ENCODE measurements at regions not wholly inside any gene's neighbourhood (a gene's known extent, or its start where the extent isn't known, plus 50 kb on each side); places are given as distances from the start of the nearest gene placed in this dataset.

DNA sequence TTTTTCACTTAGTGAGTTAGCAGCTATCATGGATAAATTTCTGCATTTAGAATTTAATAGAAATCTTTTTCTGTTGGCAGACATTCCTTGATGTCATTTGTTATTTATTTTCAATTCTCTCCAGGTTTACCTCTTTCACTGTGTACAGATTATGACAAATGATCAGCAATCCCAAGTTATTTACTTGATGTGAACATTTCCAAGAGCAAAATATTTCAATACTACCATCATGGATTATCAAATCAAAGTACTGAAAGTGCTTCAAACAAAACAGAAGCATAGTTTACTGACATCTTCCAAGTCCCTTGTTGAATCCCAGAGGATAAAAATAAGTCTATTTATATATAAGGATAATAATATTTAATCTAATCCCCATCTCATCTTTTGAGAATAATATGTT, 852.2 kb upstream of the CITED2 start:
- no peaks in the 10 kb centered on the region for H3K36me3 ChIP-seq
- no peak for DNase-seq
- no peaks in the 10 kb centered on the region for H3K9me3 ChIP-seq
- H3K4me3 ChIP-seq, result no peak overlapping the region
- H3K27me3 ChIP-seq, result no peaks in the 10 kb centered on the region
- H3K4me1 ChIP-seq, result no peaks in the 10 kb centered on the region
- intact Hi-C loops (cut with DNase I), result no loop called here
- TF ChIP-seq, protein P1, sequence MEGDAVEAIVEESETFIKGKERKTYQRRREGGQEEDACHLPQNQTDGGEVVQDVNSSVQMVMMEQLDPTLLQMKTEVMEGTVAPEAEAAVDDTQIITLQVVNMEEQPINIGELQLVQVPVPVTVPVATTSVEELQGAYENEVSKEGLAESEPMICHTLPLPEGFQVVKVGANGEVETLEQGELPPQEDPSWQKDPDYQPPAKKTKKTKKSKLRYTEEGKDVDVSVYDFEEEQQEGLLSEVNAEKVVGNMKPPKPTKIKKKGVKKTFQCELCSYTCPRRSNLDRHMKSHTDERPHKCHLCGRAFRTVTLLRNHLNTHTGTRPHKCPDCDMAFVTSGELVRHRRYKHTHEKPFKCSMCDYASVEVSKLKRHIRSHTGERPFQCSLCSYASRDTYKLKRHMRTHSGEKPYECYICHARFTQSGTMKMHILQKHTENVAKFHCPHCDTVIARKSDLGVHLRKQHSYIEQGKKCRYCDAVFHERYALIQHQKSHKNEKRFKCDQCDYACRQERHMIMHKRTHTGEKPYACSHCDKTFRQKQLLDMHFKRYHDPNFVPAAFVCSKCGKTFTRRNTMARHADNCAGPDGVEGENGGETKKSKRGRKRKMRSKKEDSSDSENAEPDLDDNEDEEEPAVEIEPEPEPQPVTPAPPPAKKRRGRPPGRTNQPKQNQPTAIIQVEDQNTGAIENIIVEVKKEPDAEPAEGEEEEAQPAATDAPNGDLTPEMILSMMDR (IDR thresholded peaks at IDR 0.05), result no peak
- TF ChIP-seq POLR2A (IDR thresholded peaks at IDR 0.05), result no peak
- H3K27ac ChIP-seq, result no peak overlapping the region

DNA sequence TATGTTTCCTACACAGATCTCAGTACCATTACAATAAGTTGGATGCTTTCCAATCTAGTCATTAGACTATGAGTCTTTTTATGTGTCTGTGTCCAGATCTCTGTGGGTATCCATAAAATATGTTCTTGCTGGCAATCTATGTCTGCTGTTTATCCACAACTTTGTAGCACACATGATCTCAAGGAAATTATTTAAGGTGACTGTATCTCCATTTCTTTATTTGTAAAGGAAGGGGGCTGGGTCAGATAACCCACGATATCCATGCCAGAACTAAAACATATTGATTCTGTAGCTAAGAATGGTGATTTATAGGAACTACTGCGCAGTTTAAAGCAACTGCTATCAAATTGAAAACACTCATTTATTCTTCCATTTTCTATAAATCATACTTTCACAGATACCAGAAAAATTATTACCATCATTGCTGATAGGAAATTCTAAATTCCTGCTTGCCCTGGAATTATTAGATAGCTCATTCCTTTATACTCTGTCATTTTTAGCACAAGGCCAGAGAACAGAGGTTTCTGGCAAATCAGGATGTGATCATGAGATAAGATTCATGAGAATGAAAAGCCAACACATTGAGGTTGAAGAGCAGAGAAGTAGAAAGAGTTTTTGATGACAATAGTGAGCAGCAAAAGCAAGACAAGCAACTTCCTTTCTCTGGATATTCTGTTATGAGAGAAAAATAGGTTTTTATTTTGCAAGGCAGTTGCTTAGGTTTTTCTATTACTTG, 851.4 kb upstream of the CITED2 start:
- DNase-seq, result no peak
- Histone ChIP-seq H3K27ac (no peak overlapping the region), H3K9me3 (no peaks in the 10 kb centered on the region), H3K4me3 (no peak overlapping the region), H3K36me3 (no peaks in the 10 kb centered on the region), H3K4me1 (no peaks in the 10 kb centered on the region), H3K27me3 (no peaks in the 10 kb centered on the region)
- intact Hi-C loops (cut with DNase I), result no loop called here
- 77 to 78% methylated on average over 2 of the region's 2 CpGs for WGBS, 2 donors
- TF ChIP-seq, protein P1 (IDR thresholded peaks at IDR 0.05), result no peak
- no peak for TF ChIP-seq POLR2A (IDR thresholded peaks at IDR 0.05)

DNA sequence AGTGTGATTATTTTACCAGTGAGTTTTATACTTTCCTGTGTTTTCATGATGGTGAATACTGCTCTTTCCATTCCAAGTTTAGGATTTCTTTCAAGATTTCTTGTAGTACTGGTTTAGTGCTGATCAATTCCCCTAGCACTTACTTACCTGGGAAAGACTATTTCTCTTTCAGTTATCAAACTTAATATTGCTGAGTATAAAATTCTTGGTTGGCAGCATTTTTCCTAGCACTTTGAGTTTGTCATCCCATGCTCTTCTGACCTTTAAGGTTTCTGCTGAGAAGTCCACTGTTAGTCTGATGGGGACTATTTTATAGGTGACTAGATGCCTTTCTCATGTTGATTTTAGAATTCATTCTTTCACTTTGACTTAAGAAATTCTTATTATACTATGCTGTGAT, 842.8 kb upstream of the CITED2 start:
- peaks cover 0 to 19% (median 0%) of the 10 kb centered on the region in 3 donors for H3K9me3 ChIP-seq
- no peaks in the 10 kb centered on the region for H3K27me3 ChIP-seq
- DNase-seq, result no peak
- intact Hi-C loops (cut with DNase I), result no loop called here
- no peaks in the 10 kb centered on the region for H3K4me1 ChIP-seq
- H3K27ac ChIP-seq, result no peak overlapping the region
- H3K4me3 ChIP-seq, result no peak overlapping the region
- H3K36me3 ChIP-seq, result no peaks in the 10 kb centered on the region
- TF ChIP-seq, protein P1 (IDR thresholded peaks at IDR 0.05), result no peak
- TF ChIP-seq POLR2A (IDR thresholded peaks at IDR 0.05), result no peak

DNA sequence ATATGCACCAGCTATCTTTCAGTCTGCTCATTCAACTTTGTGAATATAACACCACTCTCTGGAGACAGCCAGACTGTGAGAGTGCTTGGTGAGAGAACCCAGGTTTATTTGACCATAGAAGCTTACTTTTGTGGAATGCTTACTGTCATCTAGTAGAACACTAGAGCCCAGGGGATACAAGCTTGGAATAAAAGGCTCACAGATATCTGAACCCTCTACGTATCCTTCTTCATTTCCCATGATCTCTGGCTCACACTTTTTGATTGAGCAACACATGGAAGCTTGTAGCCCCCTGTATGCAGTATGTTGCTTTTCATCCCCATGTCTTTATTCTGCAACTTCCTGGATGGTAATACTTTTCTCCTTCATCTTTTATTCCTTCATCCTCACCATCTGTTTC, 835.3 kb upstream of the CITED2 start:
- peaks cover 0 to 4% (median 0%) of the 10 kb centered on the region in 3 donors for H3K4me1 ChIP-seq
- intact Hi-C loops (cut with DNase I), result no loop called here
- H3K4me3 ChIP-seq, result no peak overlapping the region
- no peak for TF ChIP-seq POLR2A (IDR thresholded peaks at IDR 0.05)
- TF ChIP-seq, protein P1 (IDR thresholded peaks at IDR 0.05), result no peak
- no peak for DNase-seq
- 72 to 90% methylated on average over 1 of the region's 1 CpG for WGBS, 2 donors
- no peaks in the 10 kb centered on the region for H3K27me3 ChIP-seq
- no peaks in the 10 kb centered on the region for H3K36me3 ChIP-seq
- no peak overlapping the region for H3K27ac ChIP-seq
- no peaks in the 10 kb centered on the region for H3K9me3 ChIP-seq

DNA sequence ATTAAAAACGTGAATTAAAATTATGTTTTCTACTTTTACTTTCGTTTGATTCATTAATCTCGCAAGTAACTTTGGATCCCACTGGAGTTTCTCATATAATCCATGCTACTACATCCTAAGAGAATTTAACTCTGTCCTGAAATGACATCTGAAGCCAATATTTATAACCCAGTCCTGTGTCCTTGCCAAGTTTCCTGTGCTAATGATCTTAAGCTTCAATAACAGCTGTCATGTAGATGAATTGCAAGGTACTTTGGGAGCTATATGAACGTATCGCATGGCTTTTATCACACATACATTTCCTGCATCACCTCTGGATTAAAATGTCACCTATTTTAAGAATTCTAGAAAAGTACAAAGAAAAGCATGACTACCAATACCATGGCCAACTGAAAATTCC, 833.8 kb upstream of the CITED2 start:
- WGBS, 2 donors, result 13 to 30% methylated on average over 5 of the region's 5 CpGs
- Histone ChIP-seq H3K9me3 (no peaks in the 10 kb centered on the region), H3K4me1 (peaks cover 0 to 11% (median 0%) of the 10 kb centered on the region in 3 donors), H3K27me3 (no peaks in the 10 kb centered on the region), H3K36me3 (no peaks in the 10 kb centered on the region), H3K27ac (no peak overlapping the region), H3K4me3 (peak overlapping the region in 1 of 4 donors; percentile 22)
- TF ChIP-seq POLR2A (IDR thresholded peaks at IDR 0.05), result no peak
- TF ChIP-seq, protein P1 (IDR thresholded peaks at IDR 0.05), result no peak
- intact Hi-C loops (cut with DNase I), result no loop called here
- DNase-seq, result no peak
